ENCODE measurements at regions not wholly inside any gene's neighbourhood (a gene's known extent, or its start where the extent isn't known, plus 50 kb on each side); places are given as distances from the start of the nearest gene placed in this dataset.

- no peak for DNase-seq (ENCODE audit: low spot score)
- no peak for TF ChIP-seq CTCF (IDR thresholded peaks at IDR 0.05; ENCODE audit: extremely low read depth, missing control alignments)
Observed at GRCh38 chr14:76617440-76617839, 143.8 kb upstream of the VASH1 start.

GRCh38 chr14:76636602-76637001 is 124.7 kb upstream of the VASH1 start:
- DNase-seq (ENCODE audit: low spot score) = no peak
- TF ChIP-seq CTCF (IDR thresholded peaks at IDR 0.05; ENCODE audit: extremely low read depth, missing control alignments) = no peak

GRCh38 chr14:76638841-76639240 is 122.4 kb upstream of the VASH1 start:
- TF ChIP-seq CTCF (IDR thresholded peaks at IDR 0.05; ENCODE audit: extremely low read depth, missing control alignments) = no peak
- no peak for DNase-seq (ENCODE audit: low spot score)

- TF ChIP-seq CTCF (IDR thresholded peaks at IDR 0.05; ENCODE audit: extremely low read depth, missing control alignments) = no peak
Observed at GRCh38 chr14:76639606-76640229, 121.5 kb upstream of the VASH1 start.

GRCh38 chr14:76640923-76641395 is 120.3 kb upstream of the VASH1 start:
- DNase-seq (ENCODE audit: low spot score) = no peak
- TF ChIP-seq CTCF (IDR thresholded peaks at IDR 0.05; ENCODE audit: extremely low read depth, missing control alignments) = no peak

More at GRCh38 chr14:76639606-76640229, 121.5 kb upstream of the VASH1 start:
- no peak for DNase-seq (ENCODE audit: low spot score)

GRCh38 chr14:76641541-76641940 is 119.7 kb upstream of the VASH1 start:
- no peak for DNase-seq (ENCODE audit: low spot score)
- no peak for TF ChIP-seq CTCF (IDR thresholded peaks at IDR 0.05; ENCODE audit: extremely low read depth, missing control alignments)

- no peak for DNase-seq (ENCODE audit: low spot score)
- no peak for TF ChIP-seq CTCF (IDR thresholded peaks at IDR 0.05; ENCODE audit: extremely low read depth, missing control alignments)
Observed at GRCh38 chr14:76643887-76644286, 117.4 kb upstream of the VASH1 start.

Data from GM20000 (cell line).